Endothelial cell of umbilical vein (primary cell): ENCODE measurements at regions not wholly inside any gene's neighbourhood (a gene's known extent, or its start where the extent isn't known, plus 50 kb on each side); places are given as distances from the start of the nearest gene placed in this dataset.

Source experiments
- FOS ChIP-seq: IDR thresholded peaks from 2 replicates; pipeline ENCODE4 v1.6.1; 2011; ENCODE audit warnings: mild to moderate bottlenecking, low read length, moderate library complexity, borderline replicate concordance; ENCODE audit not compliant: insufficient read depth
- POLR2AphosphoS5 ChIP-seq: IDR thresholded peaks from 2 replicates; pipeline ENCODE4 v1.6.1; 2012; ENCODE audit warnings: low read depth, mild to moderate bottlenecking, control low read depth, low read length, moderate library complexity; ENCODE audit not compliant: insufficient read depth

- TF ChIP-seq FOS, result no peak
- TF ChIP-seq POLR2AphosphoS5, result no peak
These were observed 275.4 kb upstream of the SFRP2 start for GRCh38 chr4:154064244-154064643.
